ENCODE measurements at regions not wholly inside any gene's neighbourhood (a gene's known extent, or its start where the extent isn't known, plus 50 kb on each side); places are given as distances from the start of the nearest gene placed in this dataset.

DNA sequence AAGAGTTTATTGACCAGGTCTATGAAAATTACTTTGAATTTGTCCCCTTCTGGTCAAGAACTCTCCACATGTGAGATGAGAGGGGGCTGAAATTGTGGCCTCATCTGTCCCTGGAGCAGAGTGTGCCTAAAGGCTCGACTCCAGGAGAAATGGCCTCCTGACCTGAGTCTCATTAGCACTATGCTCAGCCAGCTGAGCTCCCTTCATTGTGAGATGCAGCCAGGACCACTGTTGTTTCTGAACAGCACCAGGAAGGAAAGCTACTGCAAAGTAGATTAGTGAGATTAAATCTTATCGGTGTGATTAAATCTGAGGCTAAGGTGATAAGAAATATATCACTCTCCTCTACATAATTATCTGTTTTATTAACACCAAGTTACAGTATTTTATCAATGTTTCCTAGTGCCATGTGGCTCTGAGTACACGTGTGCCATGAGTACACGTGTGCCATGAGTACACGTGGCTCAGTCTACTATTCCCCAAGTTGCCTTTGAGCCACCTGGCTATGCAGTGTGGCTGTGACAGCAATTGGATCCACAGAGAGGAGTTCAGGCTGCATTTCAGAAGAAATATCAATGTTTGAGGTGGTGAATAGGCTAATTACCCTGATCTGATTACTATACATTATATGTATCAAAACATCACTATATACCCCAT, 126.9 kb downstream of the IPMK start:
- no peak for DNase-seq

DNA sequence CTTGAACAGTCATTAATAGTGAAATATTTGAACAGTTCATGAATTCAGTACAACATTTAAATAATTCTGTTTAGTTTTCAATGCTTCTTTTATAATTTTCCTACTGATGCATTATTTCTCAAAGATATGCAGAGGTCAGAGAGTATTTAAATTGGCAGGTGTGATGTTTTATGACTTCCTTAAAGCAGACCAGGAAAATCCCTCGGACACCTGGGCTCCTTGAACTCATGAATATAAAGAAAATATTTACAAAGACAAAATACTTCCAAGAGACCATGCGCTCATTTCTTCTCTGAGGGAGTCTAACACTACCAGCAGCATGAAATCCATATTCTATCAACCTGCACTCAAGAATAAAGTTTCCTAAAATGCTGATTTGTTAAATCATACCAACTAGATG, 127.6 kb downstream of the IPMK start:
- DNase-seq: no peak

- no peak for DNase-seq
These were observed 129.9 kb downstream of the IPMK start for GRCh38 chr10:58137813-58138212.

DNA sequence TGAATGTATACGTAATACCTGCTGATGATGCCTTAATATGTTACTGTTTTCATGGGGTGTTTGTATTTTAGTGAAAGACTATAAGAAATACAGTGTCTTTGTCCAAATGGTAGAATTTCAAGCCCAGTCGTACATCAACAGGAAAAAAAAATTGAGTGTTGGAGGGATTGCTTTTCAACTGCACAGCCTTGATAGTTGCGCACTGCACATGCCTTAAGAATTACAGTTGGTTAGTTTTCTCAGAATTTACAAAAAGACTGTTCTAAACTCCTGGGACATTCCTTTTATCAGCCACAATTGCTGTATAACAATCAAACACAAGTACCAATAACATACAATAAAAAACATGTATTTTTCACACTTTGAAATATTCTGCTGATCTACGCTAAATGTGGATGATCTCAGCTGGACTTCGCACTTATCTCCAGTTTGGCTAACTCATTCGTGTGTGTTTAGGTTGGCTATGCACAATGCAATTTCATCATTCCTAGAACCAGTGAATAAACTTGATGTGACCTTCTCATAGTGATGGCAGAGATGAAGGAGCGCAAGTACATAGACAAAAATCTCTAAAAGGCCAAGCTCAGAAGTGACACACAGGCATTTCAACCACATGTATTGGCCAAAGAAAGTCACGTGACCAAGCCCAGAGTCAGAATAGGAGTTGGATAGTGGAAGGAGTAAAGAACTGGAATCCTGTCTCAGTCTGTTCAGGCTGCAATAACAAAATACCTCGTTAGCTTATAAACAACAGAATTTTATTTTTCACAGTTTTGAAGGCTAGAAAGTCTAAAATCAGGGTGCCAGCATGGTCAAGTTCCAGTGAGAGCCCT, 152.3 kb downstream of the IPMK start:
- DNase-seq: no peak

GRCh38 chr10:58109731-58110130, 158.0 kb downstream of the IPMK start:
- DNase-seq: no peak

GRCh38 chr10:58107506-58107905, 160.2 kb downstream of the IPMK start:
- no peak for DNase-seq

GRCh38 chr10:58106211-58107035, 161.3 kb downstream of the IPMK start:
- no peak for DNase-seq

DNA sequence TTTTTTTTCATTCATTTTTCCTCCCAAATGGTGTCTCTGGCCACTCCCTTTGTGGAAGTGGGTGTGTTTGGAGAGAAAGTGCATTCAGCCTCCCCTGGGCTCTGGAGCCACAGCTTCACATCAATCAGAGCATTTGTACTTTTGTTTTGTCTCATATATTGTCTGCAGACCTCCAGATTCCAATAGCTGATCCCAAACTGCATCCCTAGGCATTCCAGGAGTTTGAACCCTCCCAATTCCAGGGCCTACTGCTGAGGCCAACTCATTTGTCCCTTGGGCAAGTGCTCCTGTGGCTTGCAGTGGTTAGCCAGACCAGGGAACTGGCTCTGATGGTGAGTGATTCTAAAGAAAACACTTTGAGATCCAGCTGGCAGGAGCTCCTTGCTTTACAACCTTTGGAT, 163.3 kb downstream of the IPMK start:
- DNase-seq: no peak

GRCh38 chr10:58102897-58103296, 164.8 kb downstream of the IPMK start:
- no peak for DNase-seq

DNA sequence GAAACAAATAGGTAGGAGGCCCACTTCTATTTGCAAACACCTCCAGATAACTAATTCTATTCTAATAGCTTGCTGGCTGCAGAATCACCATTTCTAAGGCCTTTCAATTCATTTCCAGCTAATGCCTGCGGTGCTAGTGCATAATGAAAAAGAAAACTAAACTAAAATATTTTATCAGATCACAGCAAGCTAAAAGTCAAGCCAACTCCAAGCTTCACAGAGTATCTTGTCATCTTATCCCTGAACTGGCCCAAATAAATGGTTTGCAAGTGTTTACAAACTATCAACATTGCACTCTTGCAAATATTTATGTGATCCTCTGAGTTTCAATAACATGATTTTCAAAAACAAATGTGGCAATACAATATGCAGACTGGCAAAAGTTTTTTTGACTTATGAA, 166.0 kb downstream of the IPMK start:
- no peak for DNase-seq

- DNase-seq: no peak
These were observed 172.5 kb downstream of the IPMK start for GRCh38 chr10:58094985-58095718.

- no peak for DNase-seq
These were observed 175.8 kb downstream of the IPMK start for GRCh38 chr10:58091886-58092285.

DNA sequence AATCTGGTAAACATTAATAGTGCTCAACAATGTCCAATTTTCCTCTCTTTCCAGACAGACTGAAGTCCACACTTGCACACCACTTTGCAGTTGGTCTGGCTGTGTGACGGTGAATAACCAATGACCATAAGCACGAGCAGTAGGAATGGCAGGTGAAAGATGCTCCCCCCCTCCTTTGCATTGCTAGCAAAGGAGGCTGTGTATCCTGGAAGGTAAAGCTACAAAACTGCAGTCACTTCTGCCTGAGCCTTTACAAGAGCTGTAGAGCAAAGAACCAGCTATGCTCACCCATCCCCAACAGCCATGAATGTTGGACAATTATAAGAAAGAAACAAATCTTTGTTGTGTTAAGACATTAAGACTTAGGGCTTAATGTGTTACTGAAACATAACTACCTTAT, 178.0 kb downstream of the IPMK start:
- DNase-seq: no peak

- no peak for DNase-seq
These were observed 179.8 kb downstream of the IPMK start for GRCh38 chr10:58087896-58088295.

GRCh38 chr10:58086763-58087150, 180.9 kb downstream of the IPMK start:
- no peak for DNase-seq

DNA sequence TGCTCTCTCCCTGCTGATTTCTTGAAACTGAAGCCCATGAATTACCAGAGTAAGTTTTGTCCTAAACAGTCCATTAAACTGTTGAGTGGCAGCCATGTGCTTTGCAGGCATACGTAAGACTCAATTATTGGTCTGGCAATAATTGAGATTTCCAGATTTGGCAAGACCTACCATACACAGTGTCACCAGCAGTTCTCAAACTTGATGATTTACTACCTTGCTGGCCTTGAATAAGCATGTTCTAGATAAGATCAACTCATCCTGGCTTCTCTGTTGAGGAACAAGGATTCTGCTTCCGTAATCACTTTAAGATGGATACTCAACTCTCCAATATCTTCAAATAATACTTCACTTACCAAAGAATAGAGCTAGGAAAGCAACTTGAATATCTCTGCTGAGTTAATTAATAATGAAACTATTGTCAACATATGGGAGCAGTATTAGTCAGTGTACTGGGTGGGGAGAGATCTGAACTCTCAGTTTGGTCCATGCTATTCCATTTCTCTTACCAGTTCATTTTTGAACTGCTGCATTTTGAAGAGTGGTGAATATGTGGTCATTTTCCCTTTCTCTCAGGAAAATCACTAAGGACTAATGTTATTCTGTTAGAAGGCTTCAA, 181.4 kb downstream of the IPMK start:
- no peak for DNase-seq

GRCh38 chr10:58082248-58082647, 185.4 kb downstream of the IPMK start:
- no peak for DNase-seq

GRCh38 chr10:58081353-58081752, 186.3 kb downstream of the IPMK start:
- DNase-seq: no peak

DNA sequence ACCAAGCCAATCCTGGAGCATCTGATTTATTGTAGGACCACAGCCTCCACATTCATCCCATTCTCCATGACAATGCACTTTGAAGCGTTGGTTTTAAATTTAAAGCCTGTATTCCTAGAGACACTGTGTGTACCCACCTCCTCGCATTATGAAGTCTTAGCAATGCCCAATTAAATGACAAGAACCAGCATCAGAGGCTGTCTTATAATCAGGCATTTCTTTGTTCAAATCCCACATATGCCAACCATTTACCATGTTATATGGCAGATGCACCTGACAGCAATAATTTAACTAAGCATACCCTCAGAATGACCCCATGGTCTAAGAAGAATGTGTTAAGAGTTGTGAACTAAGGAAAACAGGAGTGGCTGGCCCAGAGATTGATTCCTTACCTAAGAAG, 188.2 kb downstream of the IPMK start:
- DNase-seq: no peak

GRCh38 chr10:58072634-58073033, 195.1 kb downstream of the IPMK start:
- DNase-seq: no peak

DNA sequence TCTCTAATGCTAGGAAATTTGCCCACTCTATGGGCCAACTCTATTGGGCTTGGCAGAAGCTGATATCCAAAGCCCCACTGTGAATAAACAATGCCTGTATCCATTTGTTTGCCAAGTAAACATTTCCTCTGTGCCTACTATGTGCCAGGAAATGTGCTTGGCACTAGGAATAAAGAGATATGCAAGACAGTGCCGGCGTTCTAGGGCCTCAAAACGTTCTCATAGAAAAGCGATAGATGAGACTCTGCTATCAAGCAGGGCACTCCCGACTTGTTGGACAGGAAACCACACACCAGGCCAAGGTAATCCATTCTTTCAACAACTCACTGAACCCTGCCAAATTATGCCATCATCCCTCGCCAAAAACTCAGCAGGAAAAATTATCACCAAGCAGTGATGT, 196.7 kb downstream of the IPMK start:
- DNase-seq: no peak

DNA sequence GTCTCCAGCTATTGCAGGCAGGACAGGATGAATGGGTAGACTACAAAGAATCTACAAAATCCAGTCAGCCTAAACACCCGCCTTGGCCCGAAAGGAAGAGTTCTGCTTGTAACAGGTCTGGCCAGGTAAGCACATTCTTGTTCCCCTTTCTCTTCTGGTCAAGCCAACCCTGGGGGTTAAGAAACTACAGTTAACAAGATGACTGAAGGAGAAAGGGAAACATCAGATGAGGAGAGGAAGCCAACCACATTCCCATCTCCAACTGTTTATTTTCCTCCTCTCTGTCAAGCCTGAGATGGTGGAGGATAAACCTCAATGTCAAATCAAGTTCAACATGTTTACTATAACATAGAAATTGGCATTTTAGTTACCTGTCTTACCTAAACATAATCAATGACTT, 198.9 kb downstream of the IPMK start:
- DNase-seq: no peak

- DNase-seq: no peak
These were observed 200.7 kb downstream of the IPMK start for GRCh38 chr10:58066979-58067378.

All from islet precursor cell (in vitro differentiated cells).